GM12891 (cell line): ENCODE measurements at regions not wholly inside any gene's neighbourhood (a gene's known extent, or its start where the extent isn't known, plus 50 kb on each side); places are given as distances from the start of the nearest gene placed in this dataset.
"Not testable (repeated sequence)": the region's sequence is repeated elsewhere in the genome, so short reads cannot be mapped to it uniquely, and the experiment has no call there.

Source experiments
- POLR2A ChIP-seq: IDR thresholded peaks from 2 replicates; pipeline ENCODE4 v1.6.1; 2011; ENCODE audit warnings: low read depth, low read length, control low read depth
- POLR2AphosphoS5 ChIP-seq: IDR thresholded peaks from 2 replicates; pipeline ENCODE4 v1.6.1; 2011; ENCODE audit warnings: low read depth, low read length, control low read depth
- SPI1 ChIP-seq: IDR thresholded peaks from 2 replicates; pipeline ENCODE4 v1.6.1; 2011; ENCODE audit warnings: low read depth, low read length, control low read depth
- TAF1 ChIP-seq: IDR thresholded peaks from 2 replicates; pipeline ENCODE4 v1.6.1; 2011; ENCODE audit warnings: low read depth, low read length, control low read depth

DNA sequence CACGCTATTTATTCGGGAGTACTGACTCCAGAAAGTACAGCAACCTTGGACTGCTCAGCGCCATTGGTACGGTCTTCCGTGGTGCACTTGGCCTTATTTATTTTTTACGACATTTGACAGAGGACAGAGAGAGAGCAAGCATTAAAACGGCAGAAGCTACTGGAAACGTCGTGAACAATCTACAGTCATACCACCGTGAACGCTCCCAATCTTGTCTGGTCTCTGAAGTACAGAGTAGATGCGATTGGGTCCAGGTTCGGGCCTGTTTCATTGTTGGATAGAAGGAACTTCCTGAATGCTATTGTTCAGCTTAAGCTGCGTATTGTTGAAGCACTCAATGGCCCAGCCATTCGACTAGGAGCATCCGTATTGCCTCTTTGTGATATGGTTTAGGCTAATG, 53.2 kb upstream of the TBL1X start:
- not testable (repeated sequence) for TF ChIP-seq POLR2A, TAF1, POLR2AphosphoS5, SPI1
